ENCODE measurements at regions not wholly inside any gene's neighbourhood (a gene's known extent, or its start where the extent isn't known, plus 50 kb on each side); places are given as distances from the start of the nearest gene placed in this dataset.
"Not testable (repeated sequence)": the region's sequence is repeated elsewhere in the genome, so short reads cannot be mapped to it uniquely, and the experiment has no call there.

DNA sequence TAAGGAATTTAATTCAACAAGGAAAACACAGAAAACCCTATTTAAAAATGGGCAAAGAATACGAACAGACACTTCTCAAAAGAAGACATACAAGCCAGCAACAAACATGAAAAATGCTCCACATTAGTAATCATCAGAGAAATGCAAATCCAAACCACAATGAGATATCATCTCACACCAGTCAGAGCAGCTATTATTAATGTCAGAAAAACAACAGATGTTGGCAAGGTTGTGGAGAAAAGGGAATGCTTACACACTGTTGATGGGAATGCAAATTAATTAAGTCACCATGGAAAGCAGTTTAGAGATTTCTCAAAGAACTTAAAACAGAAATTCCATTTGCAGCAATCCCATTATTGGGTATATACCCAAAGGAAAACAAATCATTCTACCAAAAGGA is 55.2 kb downstream of the GCC1 start:
- DNase-seq, result no peak

DNA sequence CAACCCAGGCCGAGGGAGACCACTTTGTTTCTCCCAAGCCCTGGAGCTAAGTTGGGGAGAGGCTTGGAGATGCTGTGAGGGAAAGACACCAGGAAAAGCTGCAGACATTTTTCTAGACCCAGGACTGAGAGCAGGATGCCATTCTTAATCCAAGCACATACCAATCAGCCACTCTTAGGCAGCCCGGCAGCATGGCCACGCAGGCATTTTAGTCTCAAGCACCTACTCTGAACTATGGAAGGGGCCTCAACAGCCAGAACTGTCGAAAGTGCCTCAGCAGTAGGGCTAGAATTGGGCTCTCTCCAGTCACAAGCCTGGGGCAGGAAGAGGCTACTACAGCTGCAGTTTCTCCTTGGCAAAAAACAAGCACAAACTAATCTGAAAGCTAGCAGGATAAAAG is 57.8 kb downstream of the GCC1 start:
- DNase-seq, result no peak

DNA sequence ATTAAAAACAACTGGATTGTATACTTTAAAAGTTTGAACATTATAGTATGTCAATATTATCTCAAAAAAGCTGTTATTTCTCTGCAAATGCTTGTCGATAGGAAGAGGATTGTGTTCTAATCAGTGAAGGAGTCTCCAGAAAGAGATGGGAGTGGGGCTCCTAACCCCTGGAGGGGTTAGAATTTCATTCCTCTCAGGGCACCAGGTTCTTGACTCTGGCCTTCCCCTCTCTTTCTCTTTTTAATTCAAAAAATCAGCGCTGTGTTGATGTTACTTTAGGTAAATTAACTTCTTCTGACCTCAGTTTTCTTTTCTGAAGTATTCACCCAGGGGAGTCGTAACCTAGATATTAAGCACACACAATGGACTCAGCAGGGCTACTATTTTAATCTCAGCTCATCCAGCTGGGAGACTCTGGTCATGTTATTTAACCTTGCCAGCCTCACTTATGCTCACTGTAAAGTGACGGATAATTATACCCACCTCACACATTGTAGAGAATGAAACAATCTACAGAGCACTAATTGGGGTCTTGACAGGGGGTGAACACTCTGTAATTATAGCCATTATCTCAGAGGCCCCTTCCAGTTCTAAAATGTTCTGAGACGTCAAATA is 59.4 kb downstream of the GCC1 start:
- DNase-seq, result no peak

DNA sequence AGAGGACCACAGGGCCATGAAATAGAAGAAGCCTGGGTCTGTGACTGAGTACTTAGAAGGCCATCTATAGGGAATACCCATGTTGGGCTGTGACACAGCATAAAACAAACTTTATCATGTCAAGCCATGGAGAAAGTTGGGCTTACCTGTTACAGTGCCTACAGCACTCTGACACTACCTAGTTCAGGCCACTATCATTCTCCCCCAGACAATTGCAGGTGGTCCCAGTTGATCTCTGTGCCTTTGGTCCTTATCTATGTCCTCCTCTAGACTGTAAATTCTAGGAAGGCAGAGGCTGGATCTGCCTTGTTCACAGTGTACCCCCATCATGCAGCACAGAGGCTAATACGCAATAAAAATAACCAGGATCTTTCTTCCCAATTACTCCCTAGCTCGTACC is 69.1 kb downstream of the GCC1 start:
- no peak for DNase-seq

GRCh38 chr7:127514499-127514898 is 70.9 kb downstream of the GCC1 start:
- DNase-seq, result peak; percentile 45

GRCh38 chr7:127513311-127513710 is 72.1 kb downstream of the GCC1 start:
- DNase-seq, result no peak

DNA sequence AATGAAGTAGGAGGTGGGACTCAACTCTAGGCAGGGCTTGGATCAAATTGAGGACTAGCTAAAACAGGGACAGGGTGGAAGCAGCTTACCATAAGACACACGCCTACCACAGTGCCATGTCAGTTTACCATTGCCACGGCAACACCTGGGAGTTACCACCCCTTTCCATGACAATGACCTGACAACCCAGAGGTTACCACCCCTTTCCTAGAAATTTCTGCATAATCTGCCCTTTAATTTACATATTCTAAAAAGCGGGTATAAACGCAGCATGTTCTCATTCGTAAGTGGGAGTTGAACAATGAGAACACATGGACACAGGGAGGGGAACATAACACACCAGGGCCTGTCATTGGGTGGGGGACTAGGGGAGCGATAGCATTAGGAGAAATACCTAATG is 72.7 kb downstream of the GCC1 start:
- no peak for DNase-seq

DNA sequence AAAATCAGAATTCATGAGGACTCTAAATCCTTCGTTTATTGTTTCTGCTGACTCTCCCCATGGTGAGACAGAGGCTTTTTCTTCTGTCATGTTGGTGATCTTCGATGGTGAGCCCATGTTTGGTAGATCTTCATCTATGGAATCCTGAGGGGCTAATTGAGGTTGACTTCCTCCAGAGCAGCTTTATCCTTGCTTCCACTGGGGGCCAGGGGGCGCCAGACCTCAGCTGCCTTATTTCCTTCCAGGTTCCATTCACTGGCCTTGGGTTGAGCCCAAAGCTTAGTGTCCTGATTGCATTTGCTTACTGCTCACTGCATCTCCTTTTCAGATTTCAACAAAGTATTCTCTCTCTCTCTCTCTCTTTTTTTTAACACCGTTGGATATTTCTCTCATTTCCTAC is 80.7 kb downstream of the GCC1 start:
- peak; percentile 7 for DNase-seq

DNA sequence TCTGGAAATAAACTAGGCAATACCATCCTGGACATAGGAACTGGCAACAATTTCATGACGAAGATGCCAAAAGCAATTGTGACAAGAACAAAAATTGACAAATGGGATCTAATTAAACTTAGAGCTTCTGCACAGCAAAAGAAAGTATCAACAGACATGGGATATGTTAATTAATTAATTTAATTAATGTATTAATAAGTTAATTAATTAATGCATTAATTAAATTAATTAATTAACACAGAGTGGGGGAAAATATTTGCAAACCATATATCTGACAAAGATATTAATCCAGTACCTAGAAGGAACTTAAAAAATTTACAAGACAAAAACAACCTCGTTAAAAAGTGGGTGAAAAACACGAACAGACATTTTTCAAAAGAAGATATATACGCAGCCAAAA is 83.6 kb downstream of the GCC1 start:
- DNase-seq, result no peak

DNA sequence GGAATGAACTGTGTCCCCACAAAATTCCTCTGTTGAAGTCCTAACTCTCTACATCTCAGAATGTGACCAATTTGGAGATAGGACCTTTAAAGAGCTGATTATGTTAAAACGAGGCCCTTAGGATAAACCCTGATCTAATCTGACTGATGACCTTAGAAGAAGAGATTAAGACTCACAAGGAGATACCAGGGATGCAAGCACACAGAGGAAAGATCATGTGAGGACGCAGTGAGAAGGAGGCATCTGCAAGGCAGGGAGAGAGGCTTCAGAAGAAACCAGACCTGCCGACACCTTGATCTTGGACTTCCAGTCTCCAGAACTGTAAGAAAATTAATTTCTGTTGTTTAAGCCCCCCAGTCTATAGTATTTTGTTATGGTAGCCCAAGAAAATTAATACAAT is 94.9 kb upstream of the ZNF800 start:
- DNase-seq, result no peak

GRCh38 chr7:127486654-127487053 is 94.1 kb upstream of the ZNF800 start:
- no peak for DNase-seq

- no peak for DNase-seq
These were observed 93.0 kb upstream of the ZNF800 start for GRCh38 chr7:127485482-127485881.

- DNase-seq, result no peak
These were observed 92.4 kb upstream of the ZNF800 start for GRCh38 chr7:127484954-127485353.

GRCh38 chr7:127478461-127478860 is 86.0 kb upstream of the ZNF800 start:
- DNase-seq, result no peak

DNA sequence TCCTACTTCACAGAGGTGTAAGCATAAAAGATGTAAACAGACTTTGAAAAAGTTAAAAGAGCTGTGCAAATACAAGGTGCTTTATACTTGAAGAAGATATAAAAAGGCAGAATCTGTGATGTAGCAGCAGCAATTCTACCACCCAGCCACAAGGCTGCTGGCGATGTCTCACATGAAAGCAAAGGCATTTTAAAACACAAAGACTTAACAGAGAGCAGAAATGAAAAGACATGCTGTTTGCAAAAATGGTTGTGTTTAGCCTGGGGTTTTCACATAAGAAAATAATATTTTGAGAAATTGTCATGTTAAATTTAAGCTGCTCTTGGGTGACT is 85.5 kb upstream of the ZNF800 start:
- no peak for DNase-seq

DNA sequence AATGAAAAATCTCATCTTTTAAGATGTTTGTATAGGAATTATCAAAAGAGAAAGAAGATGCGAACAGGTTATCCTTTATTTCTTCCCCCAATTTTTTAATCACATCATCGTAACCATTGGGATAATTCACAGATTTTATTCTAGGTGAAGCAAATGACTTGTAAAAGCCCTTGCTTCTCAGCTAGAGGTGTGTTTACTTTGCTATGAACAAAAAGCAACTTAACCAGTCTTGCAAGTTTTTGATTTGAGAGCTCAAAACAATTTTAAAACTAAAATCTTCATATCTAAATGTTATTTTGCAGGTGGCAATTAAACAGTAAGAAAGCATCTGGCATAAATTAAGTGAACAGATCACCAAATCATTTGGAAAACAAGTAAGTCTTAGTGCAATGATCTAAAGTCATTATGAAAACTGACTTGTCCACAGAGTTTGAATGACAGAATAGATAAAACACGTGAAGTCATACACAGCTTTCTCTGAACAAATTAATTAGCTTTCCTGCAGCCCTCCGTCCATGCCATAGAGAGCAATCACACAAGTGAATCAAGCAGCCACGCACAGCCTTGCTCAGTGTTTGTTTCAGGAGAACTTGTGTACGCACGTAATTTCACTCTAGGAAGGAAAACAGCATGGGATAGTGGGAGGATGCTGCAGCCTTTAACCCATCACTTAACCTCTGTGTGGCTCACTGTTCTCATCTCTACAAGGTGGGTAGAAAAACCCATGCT is 85.0 kb upstream of the ZNF800 start:
- peak; percentile 25 for DNase-seq

GRCh38 chr7:127476618-127477017 is 84.1 kb upstream of the ZNF800 start:
- no peak for DNase-seq

DNA sequence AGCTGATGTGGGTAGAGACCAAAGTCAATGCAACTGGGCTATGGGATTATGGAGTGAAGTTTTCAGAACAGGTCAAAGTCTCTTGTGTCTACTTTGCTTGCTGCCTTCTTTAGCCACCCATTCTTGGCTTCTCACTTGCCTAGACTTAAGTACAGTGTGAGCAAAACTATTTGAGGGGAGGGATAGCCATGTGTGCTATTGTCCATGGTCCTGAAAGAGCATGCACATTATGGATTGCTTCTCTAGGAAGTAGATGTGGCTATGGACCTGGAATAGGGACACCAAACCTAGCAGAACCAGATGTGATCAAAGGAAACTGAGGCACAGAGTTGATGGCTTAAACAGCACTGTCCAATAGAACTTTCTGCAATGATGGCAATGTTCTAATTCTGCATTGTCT is 81.9 kb upstream of the ZNF800 start:
- peak; percentile 2 for DNase-seq

DNA sequence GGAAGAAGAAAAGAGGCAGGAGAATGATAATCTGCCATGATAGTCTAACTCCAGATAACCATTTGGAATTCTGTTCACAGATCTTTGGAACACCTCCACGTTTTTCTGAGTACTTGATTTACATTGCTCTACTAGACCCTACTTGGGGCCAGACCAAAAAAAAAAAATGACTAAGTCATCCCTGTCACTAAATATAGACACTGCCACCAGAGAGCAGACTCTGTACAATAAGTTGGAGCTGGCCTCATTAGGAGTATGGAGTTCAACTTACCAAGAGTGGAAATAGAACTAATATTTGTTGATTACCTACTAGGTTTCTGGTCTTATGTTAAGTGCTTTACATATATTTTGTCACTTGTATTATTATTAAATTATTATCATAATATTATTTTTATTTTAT is 80.9 kb upstream of the ZNF800 start:
- DNase-seq, result no peak

DNA sequence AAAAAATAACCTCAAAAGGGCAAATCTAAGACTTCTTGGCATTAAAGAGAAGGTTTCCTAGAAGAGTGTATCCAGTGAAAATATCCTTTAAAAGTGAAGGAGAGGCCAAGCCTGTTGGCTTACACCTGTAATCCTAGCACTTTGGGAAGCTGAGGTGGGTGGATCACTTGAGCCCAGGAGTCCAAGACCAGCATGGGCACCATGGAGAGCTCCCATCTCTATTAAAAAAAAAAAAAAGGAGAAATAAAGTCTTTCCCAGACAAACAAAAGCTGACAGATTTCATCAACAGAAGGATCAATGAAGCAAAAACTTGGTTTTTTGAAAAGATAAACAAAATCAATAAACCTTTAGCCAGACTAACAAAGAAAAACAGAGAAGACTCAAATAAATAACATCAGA is 67.6 kb upstream of the ZNF800 start:
- DNase-seq, result no peak

- not testable (repeated sequence) for DNase-seq
These were observed 58.8 kb upstream of the ZNF800 start for GRCh38 chr7:127451258-127451657.

DNA sequence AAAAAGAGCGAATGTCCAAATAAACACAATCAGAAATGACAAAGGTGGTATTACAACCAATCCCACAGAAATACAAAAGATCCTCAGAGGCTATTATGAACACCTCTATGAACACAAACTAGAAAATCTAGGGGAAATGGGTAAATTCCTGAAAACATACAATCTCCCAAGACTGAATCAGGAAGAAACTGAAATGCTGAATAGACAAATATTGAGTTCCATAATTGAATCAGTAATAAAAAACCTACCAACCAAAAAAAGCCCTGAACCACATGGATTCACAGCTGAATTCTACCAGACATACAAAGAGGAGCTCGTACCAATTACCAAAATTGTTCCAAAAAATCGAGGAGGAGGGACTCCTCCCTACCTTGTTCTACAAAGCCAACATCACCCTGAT is 56.1 kb upstream of the ZNF800 start:
- no peak for DNase-seq

GRCh38 chr7:127447326-127447945 is 54.9 kb upstream of the ZNF800 start:
- DNase-seq, result no peak

DNA sequence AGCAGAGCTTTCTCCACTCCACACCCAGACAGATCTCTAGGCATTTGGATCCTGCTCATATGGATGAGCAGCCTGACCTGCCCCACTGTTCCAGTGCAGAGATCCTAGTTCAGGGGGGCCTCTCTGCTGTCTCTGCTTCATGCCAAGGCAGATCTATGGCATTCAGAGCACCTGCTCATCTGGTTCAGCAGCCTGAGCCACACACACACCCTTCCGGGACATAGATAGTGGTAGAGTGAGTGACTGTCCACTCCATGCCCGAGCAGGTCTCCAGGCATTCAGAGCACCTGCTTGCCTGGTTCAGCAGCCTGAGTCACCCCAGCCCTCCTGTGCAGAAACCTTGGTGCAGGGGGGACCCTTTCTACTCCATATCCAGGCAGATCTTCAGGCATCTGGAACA is 54.3 kb upstream of the ZNF800 start:
- no peak for DNase-seq

Measured in tongue (tissue), 1 donor.